A549 (cell line): ENCODE measurements at regions not wholly inside any gene's neighbourhood (a gene's known extent, or its start where the extent isn't known, plus 50 kb on each side); places are given as distances from the start of the nearest gene placed in this dataset.

Experiments
- ATAC-seq, 2 experiments: fragments of 200-7000 bp in 1 of 2; fragments of >200 bp in 1 of 2; cut with Nextera tagmentation in 1 of 2; cut with Tn5 transposase in 1 of 2; 3 replicates each; pipeline versions ENCODE4 v1.8.0 to v1.9.1; 2018 to 2020; ENCODE audit warnings: mild to moderate bottlenecking in 1 of 2, moderate library complexity in 1 of 2
- CTCF ChIA-PET: fragments of 300-600 bp; sonication (Branson Sonifier 250); formaldehyde crosslinking; extraction: SDS; loops from one replicate; lab custom pipeline; 2021; ENCODE audit warnings: antibody characterized with exemption, inconsistent platforms; lab: Yijun Ruan, JAX
- POLR2A ChIA-PET: fragments of 350-600 bp; formaldehyde crosslinking; extraction: SDS; loops from one replicate; lab custom pipeline; 2021; ENCODE audit warnings: antibody characterized with exemption, inconsistent platforms; lab: Yijun Ruan, JAX
- DNase-seq, 2 experiments: peaks; one replicate each; pipeline versions ENCODE4 v3.0.0 to v3.0.0-alpha.2; 2011 to 2016; ENCODE audit warnings: low read depth in 1 of 2, low spot score in 1 of 2
- FAIRE-seq: peaks from 2 replicates; lab custom pipeline; 2011; peaks lifted over from hg19 to GRCh38; lab: Jason Lieb, UNC
- H3K27ac ChIP-seq, 2 experiments: fragments of >200 bp; sonication (Bioruptor Twin); formaldehyde crosslinking; 3 replicates each; pipeline ENCODE4 v1.5.1; 2016 to 2017
- H3K4me1 ChIP-seq: fragments of >200 bp; sonication (Bioruptor Twin); formaldehyde crosslinking; 3 replicates; pipeline ENCODE4 v1.6.1; 2016
- H3K4me2 ChIP-seq: fragments of >200 bp; sonication (Bioruptor Twin); formaldehyde crosslinking; 3 replicates; pipeline ENCODE4 v1.6.1; 2016
- H3K4me3 ChIP-seq: fragments of >200 bp; sonication (Bioruptor Twin); formaldehyde crosslinking; 3 replicates; pipeline ENCODE4 v1.5.1; 2016
- H3K9me3 ChIP-seq: fragments of >200 bp; sonication (Bioruptor Twin); formaldehyde crosslinking; 3 replicates; pipeline ENCODE4 v1.6.1; 2016
- CBX8 ChIP-seq: fragments of 200-600 bp; sonication (generic); IDR thresholded peaks from 2 replicates; pipeline ENCODE4 v1.6.1; 2016
- CEBPB ChIP-seq, 2 experiments: fragments of >200 bp in 1 of 2; sonication (Bioruptor Twin) in 1 of 2; formaldehyde crosslinking in 1 of 2; IDR thresholded peaks; 2 replicates each; pipeline ENCODE4 v1.6.1; 2012 to 2016
- FOSB ChIP-seq: fragments of 250-450 bp; sonication (Bioruptor Pico); IDR thresholded peaks from 2 replicates; pipeline ENCODE4 v1.5.0; 2020; ENCODE audit warnings: mild to moderate bottlenecking, moderate library complexity
- FOSL2 ChIP-seq, 2 experiments: fragments of 450-650 bp in 1 of 2; fragments of >200 bp in 1 of 2; sonication (Bioruptor Twin) in 1 of 2; formaldehyde crosslinking; IDR thresholded peaks; 2 replicates each; pipeline versions ENCODE4 v1.5.0 to v1.6.1; 2016 to 2020; ENCODE audit warnings: mild to moderate bottlenecking in 1 of 2, moderate library complexity in 1 of 2
- FOXS1 ChIP-seq: fragments of 250-450 bp; sonication (Bioruptor Pico); IDR thresholded peaks from 2 replicates; pipeline ENCODE4 v1.5.0; 2020; ENCODE audit warnings: mild to moderate bottlenecking, moderate library complexity
- GATA3 ChIP-seq: IDR thresholded peaks from 2 replicates; pipeline ENCODE4 v1.6.1; 2012; ENCODE audit warnings: borderline replicate concordance
- HOXA7 ChIP-seq: fragments of 250-450 bp; sonication (Bioruptor Pico); IDR thresholded peaks from 2 replicates; pipeline ENCODE4 v1.5.0; 2020; ENCODE audit warnings: mild to moderate bottlenecking, moderate library complexity
- MAFK ChIP-seq: fragments of 450-650 bp; IDR thresholded peaks from 2 replicates; pipeline ENCODE4 v1.6.1; 2014; ENCODE audit not compliant: partially characterized antibody
- MAX ChIP-seq: IDR thresholded peaks from 2 replicates; pipeline ENCODE4 v1.6.1; 2012
- MAZ ChIP-seq: fragments of 150-350 bp; IDR thresholded peaks from 2 replicates; pipeline ENCODE4 v1.6.1; 2014; ENCODE audit warnings: antibody characterized with exemption, low read depth, low read length, borderline replicate concordance
- MYC ChIP-seq: IDR thresholded peaks from 2 replicates; pipeline ENCODE4 v1.6.1; 2012; ENCODE audit warnings: mild to moderate bottlenecking, inconsistent platforms, low read length, improper control_type of control experiment, borderline replicate concordance
- NPAS2 ChIP-seq: fragments of 250-450 bp; sonication (Bioruptor Pico); IDR thresholded peaks from 2 replicates; pipeline ENCODE4 v1.8.0; 2022; ENCODE audit warnings: mild to moderate bottlenecking, moderate library complexity, borderline replicate concordance
- RARB ChIP-seq: fragments of 250-450 bp; sonication (Bioruptor Pico); IDR thresholded peaks from 2 replicates; pipeline ENCODE4 v1.8.0; 2021; ENCODE audit warnings: mild to moderate bottlenecking, moderate library complexity
- RCOR1 ChIP-seq: fragments of 150-350 bp; IDR thresholded peaks from 2 replicates; pipeline ENCODE4 v1.6.1; 2014; ENCODE audit warnings: antibody characterized with exemption, low read length, low read depth
- ZNF302 ChIP-seq: fragments of 250-450 bp; sonication (Bioruptor Pico); IDR thresholded peaks from 2 replicates; pipeline ENCODE4 v1.9.0; 2021; ENCODE audit warnings: inconsistent platforms, mild to moderate bottlenecking, moderate library complexity
- ZSCAN20 ChIP-seq: fragments of 250-450 bp; sonication (Bioruptor Pico); IDR thresholded peaks from 2 replicates; pipeline ENCODE4 v1.8.0; 2022; ENCODE audit warnings: mild to moderate bottlenecking, moderate library complexity
- WGBS: methylation state at CpG from one replicate; pipeline ENCODE4 v1.1.6; 2017; ENCODE audit errors: missing lambda C conversion rate; 5-methylcytosine and 5-hydroxymethylcytosine counted together
- TF ChIP-seq, protein P1 (sequence below): IDR thresholded peaks from 2 replicates; pipeline ENCODE4 v1.6.1; 2012
- TF ChIP-seq, protein P2 (sequence below): fragments of >200 bp; sonication (Bioruptor Twin); formaldehyde crosslinking; IDR thresholded peaks from 3 replicates; pipeline ENCODE4 v1.5.1; 2016

DNA sequence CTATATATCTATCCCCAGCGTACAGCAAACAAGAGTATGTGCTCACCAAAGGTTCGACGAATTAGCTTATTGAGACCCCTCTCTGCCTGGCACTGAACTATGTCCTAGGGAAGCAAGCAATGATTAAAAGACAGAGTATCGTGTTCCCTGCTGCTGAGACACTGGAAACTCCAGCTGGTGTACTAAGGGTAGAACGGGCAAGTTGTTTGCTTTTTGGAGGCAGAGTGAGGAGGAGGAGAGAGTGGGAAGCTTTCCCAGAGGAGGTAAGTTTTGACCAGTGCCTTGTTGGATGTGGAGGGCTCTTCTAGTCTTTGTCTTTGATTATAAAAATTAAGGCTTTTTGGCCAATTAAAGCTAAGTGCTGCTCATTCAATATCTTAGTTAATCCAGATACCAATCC is 61.7 kb downstream of the PJA1 start (continued):
- TF ChIP-seq CBX8 (no peak), HOXA7 (no peak), MAFK (no peak), CEBPB (IDR thresholded peaks at IDR 0.05) (no peak), ZNF302 (no peak), MAZ (no peak), RARB (CRISPR knock-in tag) (no peak), FOSB (no peak)
- TF ChIP-seq, protein P1, sequence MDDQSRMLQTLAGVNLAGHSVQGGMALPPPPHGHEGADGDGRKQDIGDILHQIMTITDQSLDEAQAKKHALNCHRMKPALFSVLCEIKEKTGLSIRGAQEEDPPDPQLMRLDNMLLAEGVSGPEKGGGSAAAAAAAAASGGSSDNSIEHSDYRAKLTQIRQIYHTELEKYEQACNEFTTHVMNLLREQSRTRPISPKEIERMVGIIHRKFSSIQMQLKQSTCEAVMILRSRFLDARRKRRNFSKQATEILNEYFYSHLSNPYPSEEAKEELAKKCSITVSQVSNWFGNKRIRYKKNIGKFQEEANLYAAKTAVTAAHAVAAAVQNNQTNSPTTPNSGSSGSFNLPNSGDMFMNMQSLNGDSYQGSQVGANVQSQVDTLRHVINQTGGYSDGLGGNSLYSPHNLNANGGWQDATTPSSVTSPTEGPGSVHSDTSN = no peak
- TF ChIP-seq, protein P2, sequence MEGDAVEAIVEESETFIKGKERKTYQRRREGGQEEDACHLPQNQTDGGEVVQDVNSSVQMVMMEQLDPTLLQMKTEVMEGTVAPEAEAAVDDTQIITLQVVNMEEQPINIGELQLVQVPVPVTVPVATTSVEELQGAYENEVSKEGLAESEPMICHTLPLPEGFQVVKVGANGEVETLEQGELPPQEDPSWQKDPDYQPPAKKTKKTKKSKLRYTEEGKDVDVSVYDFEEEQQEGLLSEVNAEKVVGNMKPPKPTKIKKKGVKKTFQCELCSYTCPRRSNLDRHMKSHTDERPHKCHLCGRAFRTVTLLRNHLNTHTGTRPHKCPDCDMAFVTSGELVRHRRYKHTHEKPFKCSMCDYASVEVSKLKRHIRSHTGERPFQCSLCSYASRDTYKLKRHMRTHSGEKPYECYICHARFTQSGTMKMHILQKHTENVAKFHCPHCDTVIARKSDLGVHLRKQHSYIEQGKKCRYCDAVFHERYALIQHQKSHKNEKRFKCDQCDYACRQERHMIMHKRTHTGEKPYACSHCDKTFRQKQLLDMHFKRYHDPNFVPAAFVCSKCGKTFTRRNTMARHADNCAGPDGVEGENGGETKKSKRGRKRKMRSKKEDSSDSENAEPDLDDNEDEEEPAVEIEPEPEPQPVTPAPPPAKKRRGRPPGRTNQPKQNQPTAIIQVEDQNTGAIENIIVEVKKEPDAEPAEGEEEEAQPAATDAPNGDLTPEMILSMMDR = no peak

DNA sequence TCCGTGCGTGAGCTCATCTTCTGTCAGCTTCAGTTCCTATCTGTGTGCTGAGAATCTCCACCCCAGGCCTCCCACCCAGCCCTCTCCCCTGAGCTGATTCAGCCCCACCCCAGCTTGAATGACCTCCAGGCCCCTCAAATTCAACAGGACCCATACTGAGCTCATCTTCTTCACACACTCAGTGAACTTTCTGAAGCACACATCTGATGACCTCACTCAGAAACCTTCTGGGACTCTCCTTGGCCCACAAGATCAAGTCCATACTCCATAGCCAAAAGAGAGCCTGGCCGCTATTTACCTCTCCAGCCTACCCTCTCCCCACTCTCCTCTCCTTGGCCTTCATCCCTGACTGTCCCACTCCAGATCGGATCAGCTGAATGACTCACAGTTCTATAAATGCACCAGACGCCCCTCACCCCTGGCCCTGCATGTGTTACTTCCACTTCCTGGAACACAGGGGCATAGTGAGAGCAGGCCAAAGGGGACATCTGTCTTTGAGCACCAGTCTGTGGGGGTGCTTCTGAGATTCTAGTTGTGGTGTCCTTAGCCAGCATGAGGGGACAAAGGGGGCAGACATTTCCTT is 62.5 kb downstream of the PJA1 start:
- Histone ChIP-seq H3K4me2 (no peak overlapping the region), H3K4me3 (no peak overlapping the region), H3K4me1 (peaks cover 4% of the 10 kb centered on the region; the same call in 1 of the 3 replicates), H3K9me3 (no peaks in the 10 kb centered on the region), H3K27ac (no peak overlapping the region)
- FAIRE-seq (no peak), DNase-seq (no peak), ATAC-seq (no peak)
- ChIA-PET CTCF (interaction anchor here (1.2 to 1.3 kb wide), 2 partner anchors 17 to 275 kb away, joined by 3 to 4 read pairs; no protein-coding TSS in a partner anchor), POLR2A (no interaction called here)
- 69% methylated on average over 4 of the region's 5 CpGs for WGBS
- TF ChIP-seq, protein P2 = no peak
- TF ChIP-seq FOXS1 (CRISPR knock-in tag) (no peak), RCOR1 (no peak), NPAS2 (CRISPR knock-in tag) (no peak), MYC (no peak), MAFK (no peak), ZNF302 (no peak), FOSL2 (IDR thresholded peaks at IDR 0.05) (no peak), FOSL2 (CRISPR knock-in tag; IDR thresholded peaks at IDR 0.05) (no peak), GATA3 (no peak), MAX (no peak), ZSCAN20 (CRISPR knock-in tag) (no peak), FOSB (no peak)
- TF ChIP-seq, protein P1 = no peak
